ENCODE measurements at regions not wholly inside any gene's neighbourhood (a gene's known extent, or its start where the extent isn't known, plus 50 kb on each side); places are given as distances from the start of the nearest gene placed in this dataset.

GRCh38 chr10:30782157-30782536 lies 152.6 kb upstream of the LYZL2 start:
- no peak overlapping the region for H3K27ac ChIP-seq
- H3K36me3 ChIP-seq = no peaks in the 10 kb centered on the region
- DNase-seq (ENCODE audit: low read depth in 1 of 2, low spot score in 1 of 2) = no peak
- no peaks in the 10 kb centered on the region for H3K4me1 ChIP-seq (ENCODE audit: low read depth)
- H3K27me3 ChIP-seq = peaks cover 12% of the 10 kb centered on the region
- no peak for TF ChIP-seq CTCF (IDR thresholded peaks at IDR 0.05; ENCODE audit: low read depth, low read length)
- H3K4me3 ChIP-seq = no peak overlapping the region
- H3K9me3 ChIP-seq (ENCODE audit: low read depth) = no peaks in the 10 kb centered on the region

DNA sequence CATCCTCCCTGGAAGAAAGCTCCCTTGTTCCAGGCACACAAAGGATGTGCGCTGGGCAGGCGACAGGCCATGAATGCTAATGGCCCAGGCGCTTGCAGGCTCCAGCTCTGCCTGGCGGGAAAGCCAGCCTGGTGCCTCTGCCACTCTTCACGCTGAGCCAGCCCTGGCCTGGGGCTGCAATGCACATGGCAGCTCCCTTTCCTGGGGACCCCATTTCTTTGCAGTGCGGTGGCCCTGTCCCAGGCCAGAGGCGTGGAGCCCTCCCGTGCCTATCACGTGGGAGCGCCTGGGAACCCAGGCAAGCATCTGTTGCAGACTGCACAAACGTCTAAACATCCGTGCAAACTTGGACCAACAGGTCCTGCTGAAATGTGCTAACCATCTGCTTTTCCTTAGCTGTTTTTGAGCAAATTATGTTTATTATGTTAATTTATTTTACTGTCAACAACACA lies 152.1 kb upstream of the LYZL2 start:
- H3K9me3 ChIP-seq (ENCODE audit: low read depth) = no peaks in the 10 kb centered on the region
- no peak for DNase-seq (ENCODE audit: low read depth in 1 of 2, low spot score in 1 of 2)
- H3K36me3 ChIP-seq = no peaks in the 10 kb centered on the region
- H3K27me3 ChIP-seq = peaks cover 12% of the 10 kb centered on the region
- no peaks in the 10 kb centered on the region for H3K4me1 ChIP-seq (ENCODE audit: low read depth)
- no peak overlapping the region for H3K4me3 ChIP-seq
- H3K27ac ChIP-seq = no peak overlapping the region
- TF ChIP-seq CTCF (IDR thresholded peaks at IDR 0.05; ENCODE audit: low read depth, low read length) = no peak

DNA sequence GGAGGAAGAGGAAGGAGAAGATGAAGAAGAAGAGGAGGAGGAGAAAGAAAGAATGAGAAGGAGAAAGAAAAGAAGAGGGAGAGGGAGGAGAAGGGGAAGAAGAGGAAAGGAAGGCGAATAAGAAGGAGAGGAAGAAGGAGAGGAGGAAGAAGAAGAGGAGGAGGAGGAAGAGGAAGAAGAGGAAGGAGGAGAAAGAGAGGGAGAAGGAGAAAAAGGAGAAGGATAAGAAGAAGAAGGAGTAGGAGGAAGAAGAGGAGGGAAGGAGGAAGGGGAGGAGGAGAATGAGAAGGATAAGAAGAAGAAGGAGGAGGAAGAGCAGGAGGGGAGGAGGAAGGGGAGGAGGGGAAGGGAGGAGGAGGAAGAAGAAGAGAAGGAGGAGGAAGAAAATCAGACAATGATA lies 149.2 kb upstream of the LYZL2 start:
- H3K4me1 ChIP-seq (ENCODE audit: low read depth) = no peaks in the 10 kb centered on the region
- no peak for TF ChIP-seq CTCF (IDR thresholded peaks at IDR 0.05; ENCODE audit: low read depth, low read length)

GRCh38 chr10:30775779-30776591 lies 146.4 kb upstream of the LYZL2 start:
- Histone ChIP-seq H3K9me3 (ENCODE audit: low read depth) (no peaks in the 10 kb centered on the region), H3K27me3 (peaks cover 12% of the 10 kb centered on the region), H3K27ac (no peak overlapping the region), H3K4me1 (ENCODE audit: low read depth) (no peaks in the 10 kb centered on the region), H3K4me3 (no peak overlapping the region), H3K36me3 (no peaks in the 10 kb centered on the region)
- TF ChIP-seq CTCF (IDR thresholded peaks at IDR 0.05; ENCODE audit: low read depth, low read length) = no peak
- peak in 1 of 2 donors; percentile 81 for DNase-seq (ENCODE audit: low read depth in 1 of 2, low spot score in 1 of 2)

More for the DNA sequence above, 149.2 kb upstream of the LYZL2 start:
- no peak overlapping the region for H3K27ac ChIP-seq
- DNase-seq (ENCODE audit: low read depth in 1 of 2, low spot score in 1 of 2) = no peak
- no peaks in the 10 kb centered on the region for H3K36me3 ChIP-seq
- H3K27me3 ChIP-seq = peaks cover 12% of the 10 kb centered on the region
- H3K9me3 ChIP-seq (ENCODE audit: low read depth) = no peaks in the 10 kb centered on the region
- no peak overlapping the region for H3K4me3 ChIP-seq

- no peak for TF ChIP-seq CTCF (IDR thresholded peaks at IDR 0.05; ENCODE audit: low read depth, low read length)
- H3K4me1 ChIP-seq (ENCODE audit: low read depth) = no peaks in the 10 kb centered on the region
- H3K27ac ChIP-seq = no peak overlapping the region
- H3K27me3 ChIP-seq = peaks cover 11% of the 10 kb centered on the region
- DNase-seq (ENCODE audit: low read depth in 1 of 2, low spot score in 1 of 2) = no peak
- no peaks in the 10 kb centered on the region for H3K36me3 ChIP-seq
- no peak overlapping the region for H3K4me3 ChIP-seq
- H3K9me3 ChIP-seq (ENCODE audit: low read depth) = no peaks in the 10 kb centered on the region
Measured at GRCh38 chr10:30774261-30774660, 144.7 kb upstream of the LYZL2 start.
